MCF 10A (cell line): ENCODE measurements at regions not wholly inside any gene's neighbourhood (a gene's known extent, or its start where the extent isn't known, plus 50 kb on each side); places are given as distances from the start of the nearest gene placed in this dataset.

ENCODE experiments used
- BruUV-seq: library from RNA; stranded (reverse); fragments of 400-500 nt; replicated peaks from 2 replicates; lab custom pipeline; 2021; lab: Mats Ljungman, UMichigan
- CTCF ChIA-PET: fragments of 300-600 bp; sonication (Branson Sonifier 250); formaldehyde crosslinking; extraction: SDS; loops from one replicate; lab custom pipeline; 2021; ENCODE audit warnings: antibody characterized with exemption, inconsistent platforms; lab: Yijun Ruan, JAX
- POLR2A ChIA-PET: fragments of 300-600, 350-650 bp; sonication (Branson Sonifier 250); formaldehyde crosslinking; extraction: SDS; loops from one replicate; lab custom pipeline; 2020; ENCODE audit warnings: antibody characterized with exemption, inconsistent platforms; lab: Yijun Ruan, JAX
- DNase-seq: peaks from one replicate; pipeline ENCODE4 v3.0.0-alpha.2; 2018; ENCODE audit not compliant: unreplicated experiment
- H3K27ac Mint-ChIP-seq: one replicate; pipeline ENCODE4 v1.8.0; 2022; ENCODE audit warnings: mild to moderate bottlenecking, low read depth, mixed read lengths; ENCODE audit not compliant: unreplicated experiment
- H3K27me3 Mint-ChIP-seq: one replicate; pipeline ENCODE4 v1.8.0; 2022; ENCODE audit warnings: mixed read lengths; ENCODE audit not compliant: insufficient read depth, unreplicated experiment
- H3K36me3 Mint-ChIP-seq: one replicate; pipeline ENCODE4 v1.8.0; 2022; ENCODE audit warnings: mild to moderate bottlenecking, moderate library complexity, mixed read lengths; ENCODE audit not compliant: insufficient read depth, unreplicated experiment
- H3K4me1 Mint-ChIP-seq: one replicate; pipeline ENCODE4 v1.8.0; 2022; ENCODE audit warnings: mixed read lengths; ENCODE audit not compliant: insufficient read depth, unreplicated experiment
- H3K4me3 Mint-ChIP-seq: one replicate; pipeline ENCODE4 v1.8.0; 2022; ENCODE audit warnings: mild to moderate bottlenecking, moderate library complexity, mixed read lengths; ENCODE audit not compliant: unreplicated experiment
- H3K9me3 Mint-ChIP-seq: one replicate; pipeline ENCODE4 v1.8.0; 2022; ENCODE audit warnings: mixed read lengths; ENCODE audit not compliant: unreplicated experiment
- intact Hi-C: fragments of 100-400 bp; cut with micrococcal nuclease; formaldehyde crosslinking; loops from 2 replicates; pipeline ENCODE4 v1.14.1; 2022
- TF ChIP-seq, protein P1 (sequence below): fragments of 200-600 bp; IDR thresholded peaks from one replicate; pipeline ENCODE4 v1.8.0; 2022; ENCODE audit warnings: antibody characterized with exemption, mild to moderate bottlenecking; ENCODE audit not compliant: unreplicated experiment

DNA sequence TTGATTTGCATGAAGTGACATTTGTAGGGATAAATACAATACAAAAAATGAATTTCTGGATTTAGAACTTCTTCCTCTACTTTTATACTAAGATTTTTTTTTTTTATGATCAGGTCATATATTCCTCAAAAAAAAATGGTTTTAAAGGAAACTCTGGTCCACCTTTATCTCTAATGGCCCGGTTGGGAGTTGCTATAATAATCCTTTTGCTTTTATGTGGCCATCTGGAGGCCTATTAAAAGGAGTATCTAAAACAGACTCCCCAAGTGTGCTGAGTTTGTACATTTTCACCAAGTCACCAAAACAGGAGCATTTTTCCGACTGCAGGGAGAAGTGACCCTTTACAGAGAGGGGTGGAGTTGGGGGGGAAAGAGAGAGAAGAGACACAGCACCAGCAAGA lies 329.2 kb upstream of the FIGN start:
- DNase-seq = no peak
- intact Hi-C loops = no loop called here
- Mint-ChIP-seq H3K27me3 (no peaks in the 10 kb centered on the region), H3K27ac (no peak overlapping the region), H3K9me3 (no peaks in the 10 kb centered on the region), H3K4me1 (no peaks in the 10 kb centered on the region), H3K36me3 (no peaks in the 10 kb centered on the region), H3K4me3 (no peak overlapping the region)
- TF ChIP-seq, protein P1, sequence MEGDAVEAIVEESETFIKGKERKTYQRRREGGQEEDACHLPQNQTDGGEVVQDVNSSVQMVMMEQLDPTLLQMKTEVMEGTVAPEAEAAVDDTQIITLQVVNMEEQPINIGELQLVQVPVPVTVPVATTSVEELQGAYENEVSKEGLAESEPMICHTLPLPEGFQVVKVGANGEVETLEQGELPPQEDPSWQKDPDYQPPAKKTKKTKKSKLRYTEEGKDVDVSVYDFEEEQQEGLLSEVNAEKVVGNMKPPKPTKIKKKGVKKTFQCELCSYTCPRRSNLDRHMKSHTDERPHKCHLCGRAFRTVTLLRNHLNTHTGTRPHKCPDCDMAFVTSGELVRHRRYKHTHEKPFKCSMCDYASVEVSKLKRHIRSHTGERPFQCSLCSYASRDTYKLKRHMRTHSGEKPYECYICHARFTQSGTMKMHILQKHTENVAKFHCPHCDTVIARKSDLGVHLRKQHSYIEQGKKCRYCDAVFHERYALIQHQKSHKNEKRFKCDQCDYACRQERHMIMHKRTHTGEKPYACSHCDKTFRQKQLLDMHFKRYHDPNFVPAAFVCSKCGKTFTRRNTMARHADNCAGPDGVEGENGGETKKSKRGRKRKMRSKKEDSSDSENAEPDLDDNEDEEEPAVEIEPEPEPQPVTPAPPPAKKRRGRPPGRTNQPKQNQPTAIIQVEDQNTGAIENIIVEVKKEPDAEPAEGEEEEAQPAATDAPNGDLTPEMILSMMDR = no peak
- BruUV-seq = no TSS peak
- ChIA-PET POLR2A (no interaction called here), CTCF (interaction anchor here (0.6 kb wide), 1 partner anchor 397 kb away, joined by 3 read pairs; no protein-coding TSS in a partner anchor)

DNA sequence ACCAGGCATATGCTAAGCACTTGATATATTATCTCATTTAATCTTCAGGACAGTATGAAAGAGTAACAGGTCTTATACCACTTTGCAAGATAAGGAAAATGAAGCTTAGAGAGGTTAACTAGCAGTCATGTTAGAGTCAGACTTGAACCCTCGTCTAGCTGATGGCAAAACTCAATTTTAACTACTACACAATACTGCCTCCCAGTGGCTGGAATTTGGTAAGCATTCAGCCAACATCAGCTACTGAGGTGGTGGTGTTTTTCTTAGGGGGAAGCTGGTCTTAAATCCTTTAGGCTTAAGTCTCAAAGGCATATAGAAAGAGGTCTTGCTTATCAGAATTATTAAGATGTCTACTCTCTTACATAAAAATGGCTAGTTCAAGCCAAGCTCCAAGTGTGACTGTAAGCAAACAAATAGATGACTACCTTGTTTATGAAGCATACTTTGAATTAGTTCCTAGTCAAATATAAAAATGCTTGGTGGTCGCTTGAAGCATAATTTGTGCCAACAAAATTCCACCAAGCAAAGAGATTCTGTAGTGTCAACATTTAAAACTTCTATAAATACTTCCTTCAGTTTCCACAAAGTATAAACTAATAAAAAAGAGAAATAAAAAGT lies 325.4 kb upstream of the FIGN start:
- BruUV-seq = no TSS peak
- H3K36me3 Mint-ChIP-seq = no peaks in the 10 kb centered on the region
- no peaks in the 10 kb centered on the region for H3K9me3 Mint-ChIP-seq
- POLR2A ChIA-PET = interaction anchor here (0.7 to 1.1 kb wide), 3 partner anchors 332 to 715 kb away, joined by 3 read pairs; no protein-coding TSS in a partner anchor
- H3K27ac Mint-ChIP-seq = no peak overlapping the region
- intact Hi-C loops = loop anchor here (1.0 to 2.0 kb wide), 5 partner anchors 326 to 870 kb away; no protein-coding TSS in a partner anchor
- TF ChIP-seq, protein P1 = peak; percentile 80
- DNase-seq = peak; percentile 58
- CTCF ChIA-PET = interaction anchor here (0.5 to 4.0 kb wide), 54 partner anchors 9 to 1760 kb away, joined by 3 to 54 read pairs (median 4); no protein-coding TSS in a partner anchor
- no peaks in the 10 kb centered on the region for H3K4me1 Mint-ChIP-seq
- H3K4me3 Mint-ChIP-seq = no peak overlapping the region
- H3K27me3 Mint-ChIP-seq = no peaks in the 10 kb centered on the region

DNA sequence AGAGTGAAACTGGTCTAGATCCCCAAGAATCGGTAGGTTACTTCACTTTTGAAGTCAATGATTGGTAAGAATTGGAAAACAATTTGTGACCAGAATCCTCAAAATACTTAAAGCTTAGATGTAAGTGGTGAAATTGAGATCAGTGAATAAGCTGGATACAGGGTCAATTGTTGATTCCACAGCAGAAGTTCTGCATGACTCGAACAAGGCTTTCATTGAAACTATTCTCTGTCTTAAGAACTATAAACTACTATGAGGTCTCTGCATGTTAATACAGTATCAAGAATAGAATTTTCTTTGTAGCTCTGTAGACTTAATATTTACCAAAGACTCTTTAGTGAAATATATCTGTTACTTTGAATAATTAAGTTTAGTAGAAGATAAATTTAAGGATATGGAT lies 324.2 kb upstream of the FIGN start:
- no TSS peak for BruUV-seq
- Mint-ChIP-seq H3K27ac (no peak overlapping the region), H3K36me3 (no peaks in the 10 kb centered on the region), H3K4me3 (no peak overlapping the region), H3K9me3 (no peaks in the 10 kb centered on the region), H3K27me3 (no peaks in the 10 kb centered on the region), H3K4me1 (no peaks in the 10 kb centered on the region)
- DNase-seq = no peak
- TF ChIP-seq, protein P1 = no peak
- ChIA-PET POLR2A (no interaction called here), CTCF (interaction anchor here (0.5 to 4.0 kb wide), 16 partner anchors 10 to 879 kb away, joined by 3 to 54 read pairs (median 6); no protein-coding TSS in a partner anchor)
- intact Hi-C loops = loop anchor here (2.0 kb wide), 2 partner anchors 325 to 371 kb away; no protein-coding TSS in a partner anchor

DNA sequence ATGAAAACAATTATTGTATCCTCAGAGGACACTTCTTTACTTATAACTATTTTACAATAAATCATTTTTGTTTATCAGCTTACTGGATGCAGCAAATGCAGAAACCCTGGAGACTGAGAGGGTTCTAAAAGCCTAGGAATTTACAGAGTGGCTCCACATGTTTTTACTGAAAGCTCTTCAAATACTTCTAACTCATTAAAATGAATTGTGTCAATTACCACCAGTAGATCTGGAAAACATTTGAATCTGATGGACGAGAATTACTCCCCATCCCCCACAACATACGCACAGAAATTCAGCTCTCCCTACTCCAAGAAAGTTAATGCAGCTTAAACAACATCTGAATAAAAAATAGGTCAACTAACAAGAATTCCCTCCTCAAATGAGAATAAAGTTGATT lies 319.8 kb upstream of the FIGN start:
- POLR2A ChIA-PET = no interaction called here
- intact Hi-C loops = no loop called here
- no peaks in the 10 kb centered on the region for H3K4me1 Mint-ChIP-seq
- DNase-seq = no peak
- H3K4me3 Mint-ChIP-seq = no peak overlapping the region
- BruUV-seq = no TSS peak
- H3K9me3 Mint-ChIP-seq = no peaks in the 10 kb centered on the region
- no peak overlapping the region for H3K27ac Mint-ChIP-seq
- H3K36me3 Mint-ChIP-seq = no peaks in the 10 kb centered on the region
- CTCF ChIA-PET = interaction anchor here (0.8 to 1.3 kb wide), 3 partner anchors 169 to 708 kb away, joined by 3 to 4 read pairs (median 3); no protein-coding TSS in a partner anchor
- TF ChIP-seq, protein P1 = no peak
- H3K27me3 Mint-ChIP-seq = no peaks in the 10 kb centered on the region
